A549 (cell line): ENCODE measurements at regions not wholly inside any gene's neighbourhood (a gene's known extent, or its start where the extent isn't known, plus 50 kb on each side); places are given as distances from the start of the nearest gene placed in this dataset.

Experiments used
- ATAC-seq, 2 experiments: fragments of 200-7000 bp in 1 of 2; fragments of >200 bp in 1 of 2; cut with Nextera tagmentation in 1 of 2; cut with Tn5 transposase in 1 of 2; 3 replicates each; pipeline versions ENCODE4 v1.8.0 to v1.9.1; 2018 to 2020; ENCODE audit warnings: mild to moderate bottlenecking in 1 of 2, moderate library complexity in 1 of 2
- CTCF ChIA-PET: fragments of 300-600 bp; sonication (Branson Sonifier 250); formaldehyde crosslinking; extraction: SDS; loops from one replicate; lab custom pipeline; 2021; ENCODE audit warnings: antibody characterized with exemption, inconsistent platforms; lab: Yijun Ruan, JAX
- POLR2A ChIA-PET: fragments of 350-600 bp; formaldehyde crosslinking; extraction: SDS; loops from one replicate; lab custom pipeline; 2021; ENCODE audit warnings: antibody characterized with exemption, inconsistent platforms; lab: Yijun Ruan, JAX
- DNase-seq, 2 experiments: peaks; one replicate each; pipeline versions ENCODE4 v3.0.0 to v3.0.0-alpha.2; 2011 to 2016; ENCODE audit warnings: low read depth in 1 of 2, low spot score in 1 of 2
- FAIRE-seq: peaks from 2 replicates; lab custom pipeline; 2011; peaks lifted over from hg19 to GRCh38; lab: Jason Lieb, UNC
- H3K27ac ChIP-seq, 2 experiments: fragments of >200 bp; sonication (Bioruptor Twin); formaldehyde crosslinking; 3 replicates each; pipeline ENCODE4 v1.5.1; 2016 to 2017
- H3K4me1 ChIP-seq: fragments of >200 bp; sonication (Bioruptor Twin); formaldehyde crosslinking; 3 replicates; pipeline ENCODE4 v1.6.1; 2016
- H3K4me2 ChIP-seq: fragments of >200 bp; sonication (Bioruptor Twin); formaldehyde crosslinking; 3 replicates; pipeline ENCODE4 v1.6.1; 2016
- H3K4me3 ChIP-seq: fragments of >200 bp; sonication (Bioruptor Twin); formaldehyde crosslinking; 3 replicates; pipeline ENCODE4 v1.5.1; 2016
- H3K9me3 ChIP-seq: fragments of >200 bp; sonication (Bioruptor Twin); formaldehyde crosslinking; 3 replicates; pipeline ENCODE4 v1.6.1; 2016
- CBX8 ChIP-seq: fragments of 200-600 bp; sonication (generic); IDR thresholded peaks from 2 replicates; pipeline ENCODE4 v1.6.1; 2016
- CHD4 ChIP-seq: fragments of 200-600 bp; sonication (generic); IDR thresholded peaks from 2 replicates; pipeline ENCODE4 v1.6.1; 2016; ENCODE audit warnings: antibody characterized with exemption, mild to moderate bottlenecking, borderline replicate concordance
- FOSB ChIP-seq: fragments of 250-450 bp; sonication (Bioruptor Pico); IDR thresholded peaks from 2 replicates; pipeline ENCODE4 v1.5.0; 2020; ENCODE audit warnings: mild to moderate bottlenecking, moderate library complexity
- FOSL2 ChIP-seq, 2 experiments: fragments of 450-650 bp in 1 of 2; fragments of >200 bp in 1 of 2; sonication (Bioruptor Twin) in 1 of 2; formaldehyde crosslinking; IDR thresholded peaks; 2 replicates each; pipeline versions ENCODE4 v1.5.0 to v1.6.1; 2016 to 2020; ENCODE audit warnings: mild to moderate bottlenecking in 1 of 2, moderate library complexity in 1 of 2
- HDAC2 ChIP-seq: fragments of 200-600 bp; sonication (generic); IDR thresholded peaks from 2 replicates; pipeline ENCODE4 v1.6.1; 2016
- HEYL ChIP-seq: fragments of 250-450 bp; sonication (Bioruptor Pico); IDR thresholded peaks from 2 replicates; pipeline ENCODE4 v1.8.0; 2021; ENCODE audit warnings: mild to moderate bottlenecking, moderate library complexity
- HOXA7 ChIP-seq: fragments of 250-450 bp; sonication (Bioruptor Pico); IDR thresholded peaks from 2 replicates; pipeline ENCODE4 v1.5.0; 2020; ENCODE audit warnings: mild to moderate bottlenecking, moderate library complexity
- HOXB13 ChIP-seq: fragments of 250-450 bp; sonication (Bioruptor Pico); IDR thresholded peaks from 2 replicates; pipeline ENCODE4 v1.5.0; 2020; ENCODE audit warnings: low read depth, mild to moderate bottlenecking, moderate library complexity
- JUNB ChIP-seq: fragments of >200 bp; sonication (Bioruptor Twin); formaldehyde crosslinking; IDR thresholded peaks from 2 replicates; pipeline ENCODE4 v1.6.1; 2016
- KDM5A ChIP-seq: fragments of 200-600 bp; sonication (generic); IDR thresholded peaks from 2 replicates; pipeline ENCODE4 v1.6.1; 2016; ENCODE audit warnings: antibody characterized with exemption, mild to moderate bottlenecking
- MAFK ChIP-seq: fragments of 450-650 bp; IDR thresholded peaks from 2 replicates; pipeline ENCODE4 v1.6.1; 2014; ENCODE audit not compliant: partially characterized antibody
- MYC ChIP-seq: IDR thresholded peaks from 2 replicates; pipeline ENCODE4 v1.6.1; 2012; ENCODE audit warnings: mild to moderate bottlenecking, inconsistent platforms, low read length, improper control_type of control experiment, borderline replicate concordance
- NFE2L2 ChIP-seq: fragments of 150-350 bp; conservative IDR thresholded peaks from 2 replicates; pipeline ENCODE4 v1.6.1; 2014; ENCODE audit warnings: low read length
- NPAS2 ChIP-seq: fragments of 250-450 bp; sonication (Bioruptor Pico); IDR thresholded peaks from 2 replicates; pipeline ENCODE4 v1.8.0; 2022; ENCODE audit warnings: mild to moderate bottlenecking, moderate library complexity, borderline replicate concordance
- RAD21 ChIP-seq, 2 experiments: fragments of >200 bp in 1 of 2; sonication (Bioruptor Twin) in 1 of 2; formaldehyde crosslinking in 1 of 2; IDR thresholded peaks in 1 of 2; conservative IDR thresholded peaks in 1 of 2; 2 replicates in 1 of 2; 3 replicates in 1 of 2; pipeline ENCODE4 v1.6.1; 2012 to 2018; ENCODE audit warnings: inconsistent platforms in 1 of 2
- RFX5 ChIP-seq: fragments of 450-650 bp; IDR thresholded peaks from 2 replicates; pipeline ENCODE4 v1.7.1; 2014; ENCODE audit warnings: antibody characterized with exemption, mild to moderate bottlenecking, moderate library complexity
- SMC3 ChIP-seq: fragments of >200 bp; sonication (Bioruptor Twin); formaldehyde crosslinking; IDR thresholded peaks from 3 replicates; pipeline ENCODE4 v1.6.1; 2018; ENCODE audit warnings: inconsistent platforms
- SREBF2 ChIP-seq: fragments of 450-650 bp; IDR thresholded peaks from 2 replicates; pipeline ENCODE4 v1.6.1; 2014; ENCODE audit warnings: mild to moderate bottlenecking, moderate library complexity
- TFCP2L1 ChIP-seq: fragments of 250-450 bp; sonication (Bioruptor Pico); IDR thresholded peaks from 2 replicates; pipeline ENCODE4 v1.5.0; 2021; ENCODE audit warnings: mild to moderate bottlenecking
- ZNF302 ChIP-seq: fragments of 250-450 bp; sonication (Bioruptor Pico); IDR thresholded peaks from 2 replicates; pipeline ENCODE4 v1.9.0; 2021; ENCODE audit warnings: inconsistent platforms, mild to moderate bottlenecking, moderate library complexity
- ZSCAN20 ChIP-seq: fragments of 250-450 bp; sonication (Bioruptor Pico); IDR thresholded peaks from 2 replicates; pipeline ENCODE4 v1.8.0; 2022; ENCODE audit warnings: mild to moderate bottlenecking, moderate library complexity
- WGBS: methylation state at CpG from one replicate; pipeline ENCODE4 v1.1.6; 2017; ENCODE audit errors: missing lambda C conversion rate; 5-methylcytosine and 5-hydroxymethylcytosine counted together
- TF ChIP-seq, protein P1 (sequence below): IDR thresholded peaks from 2 replicates; pipeline ENCODE4 v1.6.1; 2012
- TF ChIP-seq, protein P2 (sequence below): fragments of 450-650 bp; IDR thresholded peaks from 2 replicates; pipeline ENCODE4 v1.6.1; 2014; ENCODE audit warnings: antibody characterized with exemption
- TF ChIP-seq, protein P3 (sequence below): fragments of 250-450 bp; sonication (Bioruptor Pico); IDR thresholded peaks from 2 replicates; pipeline ENCODE4 v1.5.0; 2020; ENCODE audit warnings: low read depth, mild to moderate bottlenecking, moderate library complexity
- TF ChIP-seq, protein P4 (sequence below): fragments of >200 bp; sonication (Bioruptor Twin); formaldehyde crosslinking; IDR thresholded peaks from 2 replicates; pipeline ENCODE4 v1.6.1; 2016
- TF ChIP-seq, protein P5 (sequence below): IDR thresholded peaks from 2 replicates; pipeline ENCODE4 v1.6.1; 2012; ENCODE audit warnings: low read depth, borderline replicate concordance

DNA sequence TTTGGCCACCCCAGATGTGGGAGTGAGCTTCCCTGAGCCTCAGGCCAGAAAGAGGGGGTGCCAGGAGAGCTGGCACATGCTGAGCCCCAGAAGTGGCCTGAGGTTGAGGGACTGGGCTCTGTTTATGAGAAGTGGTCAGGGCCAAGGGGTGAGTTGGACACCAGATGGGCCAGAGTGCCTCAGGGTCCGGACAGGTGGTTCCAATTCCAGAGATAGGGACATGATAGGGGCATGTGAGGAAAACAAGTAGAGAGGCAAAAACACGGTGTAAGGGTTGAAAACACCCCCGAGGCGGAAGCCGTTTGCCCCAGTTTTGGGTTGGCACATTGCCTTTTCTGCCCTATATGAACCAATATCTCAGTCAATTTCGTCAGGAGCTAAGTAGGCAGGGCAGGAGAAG, 125.6 kb upstream of the NFIB start:
- TF ChIP-seq, protein P1, sequence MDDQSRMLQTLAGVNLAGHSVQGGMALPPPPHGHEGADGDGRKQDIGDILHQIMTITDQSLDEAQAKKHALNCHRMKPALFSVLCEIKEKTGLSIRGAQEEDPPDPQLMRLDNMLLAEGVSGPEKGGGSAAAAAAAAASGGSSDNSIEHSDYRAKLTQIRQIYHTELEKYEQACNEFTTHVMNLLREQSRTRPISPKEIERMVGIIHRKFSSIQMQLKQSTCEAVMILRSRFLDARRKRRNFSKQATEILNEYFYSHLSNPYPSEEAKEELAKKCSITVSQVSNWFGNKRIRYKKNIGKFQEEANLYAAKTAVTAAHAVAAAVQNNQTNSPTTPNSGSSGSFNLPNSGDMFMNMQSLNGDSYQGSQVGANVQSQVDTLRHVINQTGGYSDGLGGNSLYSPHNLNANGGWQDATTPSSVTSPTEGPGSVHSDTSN: no peak
- TF ChIP-seq, protein P2, sequence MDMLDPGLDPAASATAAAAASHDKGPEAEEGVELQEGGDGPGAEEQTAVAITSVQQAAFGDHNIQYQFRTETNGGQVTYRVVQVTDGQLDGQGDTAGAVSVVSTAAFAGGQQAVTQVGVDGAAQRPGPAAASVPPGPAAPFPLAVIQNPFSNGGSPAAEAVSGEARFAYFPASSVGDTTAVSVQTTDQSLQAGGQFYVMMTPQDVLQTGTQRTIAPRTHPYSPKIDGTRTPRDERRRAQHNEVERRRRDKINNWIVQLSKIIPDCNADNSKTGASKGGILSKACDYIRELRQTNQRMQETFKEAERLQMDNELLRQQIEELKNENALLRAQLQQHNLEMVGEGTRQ: no peak
- TF ChIP-seq FOSB (CRISPR knock-in tag) (no peak), NPAS2 (CRISPR knock-in tag) (no peak), CHD4 (no peak), NFE2L2 (no peak), RAD21 (conservative IDR thresholded peaks at IDR 0.05 in 1 of 2, IDR thresholded peaks at IDR 0.05 in 1 of 2) (no peak), FOSL2 (IDR thresholded peaks at IDR 0.05) (no peak), FOSL2 (CRISPR knock-in tag; IDR thresholded peaks at IDR 0.05) (no peak), HOXA7 (CRISPR knock-in tag) (no peak)
- TF ChIP-seq, protein P3, sequence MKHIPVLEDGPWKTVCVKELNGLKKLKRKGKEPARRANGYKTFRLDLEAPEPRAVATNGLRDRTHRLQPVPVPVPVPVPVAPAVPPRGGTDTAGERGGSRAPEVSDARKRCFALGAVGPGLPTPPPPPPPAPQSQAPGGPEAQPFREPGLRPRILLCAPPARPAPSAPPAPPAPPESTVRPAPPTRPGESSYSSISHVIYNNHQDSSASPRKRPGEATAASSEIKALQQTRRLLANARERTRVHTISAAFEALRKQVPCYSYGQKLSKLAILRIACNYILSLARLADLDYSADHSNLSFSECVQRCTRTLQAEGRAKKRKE (CRISPR knock-in tag): no peak
- TF ChIP-seq, protein P4, sequence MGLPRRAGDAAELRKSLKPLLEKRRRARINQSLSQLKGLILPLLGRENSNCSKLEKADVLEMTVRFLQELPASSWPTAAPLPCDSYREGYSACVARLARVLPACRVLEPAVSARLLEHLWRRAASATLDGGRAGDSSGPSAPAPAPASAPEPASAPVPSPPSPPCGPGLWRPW: no peak
- 42% methylated on average over 6 of the region's 6 CpGs for WGBS
- no peak overlapping the region for H3K27ac ChIP-seq
- FAIRE-seq (no peak), DNase-seq (no peak), ATAC-seq (no peak)
- no peak overlapping the region for H3K4me3 ChIP-seq
- POLR2A ChIA-PET: no interaction called here
- H3K4me2 ChIP-seq: no peak overlapping the region
- H3K4me1 ChIP-seq: peaks cover 3% of the 10 kb centered on the region; the same call in 1 of the 3 replicates
- no peaks in the 10 kb centered on the region for H3K9me3 ChIP-seq
- CTCF ChIA-PET: interaction anchor here (0.6 to 3.6 kb wide), 7 partner anchors 10 to 1440 kb away, joined by 3 to 14 read pairs (median 9); no protein-coding TSS in a partner anchor

DNA sequence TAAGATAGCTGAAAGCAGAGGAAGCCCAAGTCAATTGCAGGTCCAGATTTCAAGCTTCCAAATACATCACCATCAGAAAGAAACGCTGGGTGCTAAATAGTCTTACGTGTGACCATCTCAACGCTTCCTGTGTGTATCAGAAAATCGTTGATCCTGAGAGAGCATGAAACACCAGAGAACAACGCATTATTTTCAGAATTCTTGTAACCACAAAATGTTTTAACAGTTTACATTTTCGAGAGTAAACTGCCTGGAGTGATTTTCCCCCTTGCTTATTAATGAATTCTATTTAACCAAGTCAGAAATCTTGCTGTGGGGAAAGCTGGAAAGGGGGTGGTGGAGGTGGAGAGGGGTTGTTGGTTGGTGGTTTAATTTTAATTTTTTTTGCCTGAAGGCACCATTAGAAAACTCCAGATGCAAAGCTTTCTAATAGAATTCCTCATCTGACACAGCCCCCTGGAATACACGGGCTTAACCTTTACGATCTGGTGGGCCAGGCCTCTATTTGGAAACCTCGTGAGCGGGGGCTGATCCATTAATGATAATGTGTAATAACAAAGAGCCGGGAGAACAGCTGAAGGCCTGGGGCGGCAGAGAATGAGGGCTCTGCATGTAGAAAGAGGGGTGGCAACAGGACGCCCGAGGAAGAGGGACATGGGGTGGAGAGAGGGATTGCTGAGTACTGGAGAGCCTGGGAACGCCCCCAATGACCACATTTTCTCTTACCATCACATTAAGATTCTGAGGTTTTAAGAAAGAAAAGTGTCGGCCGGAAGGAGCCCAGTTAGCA, 124.5 kb upstream of the NFIB start:
- Histone ChIP-seq H3K4me2 (no peak overlapping the region), H3K27ac (no peak overlapping the region), H3K4me3 (no peak overlapping the region), H3K4me1 (peaks cover 3% of the 10 kb centered on the region; the same call in 1 of the 3 replicates), H3K9me3 (no peaks in the 10 kb centered on the region)
- no peak for ATAC-seq
- no peak for DNase-seq
- no peak for FAIRE-seq
- ChIA-PET CTCF (interaction anchor here (1.1 to 3.6 kb wide), 5 partner anchors 9 to 1011 kb away, joined by 4 to 14 read pairs (median 9); no protein-coding TSS in a partner anchor), POLR2A (no interaction called here)
- WGBS: 63% methylated on average over 16 of the region's 17 CpGs
- TF ChIP-seq SREBF2 (no peak), SMC3 (no peak), HDAC2 (no peak), RFX5 (no peak), ZNF302 (CRISPR knock-in tag) (no peak), CBX8 (no peak), TFCP2L1 (CRISPR knock-in tag) (no peak), MAFK (no peak), HEYL (CRISPR knock-in tag) (no peak), JUNB (no peak), ZSCAN20 (CRISPR knock-in tag) (no peak), MYC (no peak), FOSL2 (IDR thresholded peaks at IDR 0.05) (no peak), FOSL2 (CRISPR knock-in tag; IDR thresholded peaks at IDR 0.05) (no peak), RAD21 (conservative IDR thresholded peaks at IDR 0.05 in 1 of 2, IDR thresholded peaks at IDR 0.05 in 1 of 2) (no peak), KDM5A (no peak), HOXB13 (CRISPR knock-in tag) (no peak)
- TF ChIP-seq, protein P1: no peak
- TF ChIP-seq, protein P5, sequence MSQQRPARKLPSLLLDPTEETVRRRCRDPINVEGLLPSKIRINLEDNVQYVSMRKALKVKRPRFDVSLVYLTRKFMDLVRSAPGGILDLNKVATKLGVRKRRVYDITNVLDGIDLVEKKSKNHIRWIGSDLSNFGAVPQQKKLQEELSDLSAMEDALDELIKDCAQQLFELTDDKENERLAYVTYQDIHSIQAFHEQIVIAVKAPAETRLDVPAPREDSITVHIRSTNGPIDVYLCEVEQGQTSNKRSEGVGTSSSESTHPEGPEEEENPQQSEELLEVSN: no peak
